Liver (tissue), 7 donors: ENCODE measurements at regions not wholly inside any gene's neighbourhood (a gene's known extent, or its start where the extent isn't known, plus 50 kb on each side); places are given as distances from the start of the nearest gene placed in this dataset.

Experiments used
- DNase-seq: peaks from one replicate; pipeline ENCODE4 v3.0.0-alpha.2; 2017; ENCODE audit warnings: low spot score
- H3K27ac ChIP-seq, 2 donors: one replicate each; pipeline ENCODE4 v1.7.0; 2013; ENCODE audit warnings: inconsistent platforms in 2 of 2, low read length in 2 of 2, control low read depth in 1 of 2, low read depth in 1 of 2, mild to moderate bottlenecking in 1 of 2
- H3K27me3 ChIP-seq, 4 donors: one replicate each; pipeline versions ENCODE4 v1.6.1 to v1.7.0; 2013; ENCODE audit warnings: low read length in 3 of 4, inconsistent platforms in 1 of 4, mild to moderate bottlenecking in 1 of 4, moderate library complexity in 1 of 4; ENCODE audit not compliant: control insufficient read depth in 4 of 4, insufficient read depth in 4 of 4
- H3K36me3 ChIP-seq, 4 donors: one replicate each; pipeline versions ENCODE4 v1.6.1 to v1.7.0; 2013; ENCODE audit warnings: low read length in 3 of 4, mild to moderate bottlenecking in 3 of 4, low read depth in 1 of 4, moderate library complexity in 1 of 4; ENCODE audit not compliant: control insufficient read depth in 4 of 4, insufficient read depth in 3 of 4
- H3K4me1 ChIP-seq, 4 donors: one replicate each; pipeline versions ENCODE4 v1.6.1 to v1.7.0; 2013; ENCODE audit warnings: low read length in 3 of 4, mild to moderate bottlenecking in 3 of 4, moderate library complexity in 1 of 4; ENCODE audit not compliant: control insufficient read depth in 4 of 4, insufficient read depth in 4 of 4
- H3K4me3 ChIP-seq, 3 donors: one replicate each; pipeline versions ENCODE4 v1.6.1 to v1.7.0; 2013; ENCODE audit warnings: low read length in 3 of 3, control low read depth in 1 of 3, low read depth in 1 of 3, mild to moderate bottlenecking in 1 of 3
- H3K9ac ChIP-seq, 2 donors: one replicate each; pipeline ENCODE4 v1.7.0; 2013; ENCODE audit warnings: low read length in 2 of 2, mild to moderate bottlenecking in 2 of 2, moderate library complexity in 2 of 2, control low read depth in 1 of 2, low read depth in 1 of 2
- H3K9me3 ChIP-seq, 4 donors: one replicate each; pipeline versions ENCODE4 v1.6.1 to v1.7.0; 2013; ENCODE audit warnings: low read length in 3 of 4; ENCODE audit not compliant: control insufficient read depth in 4 of 4
- EGR1 ChIP-seq, 2 donors: IDR thresholded peaks; 2 replicates each; pipeline ENCODE4 v1.6.1; 2016 to 2018; ENCODE audit warnings: antibody characterized with exemption in 2 of 2, low read depth in 2 of 2
- FOXA1 ChIP-seq: IDR thresholded peaks from 2 replicates; pipeline ENCODE4 v1.6.1; 2016; ENCODE audit warnings: antibody characterized with exemption
- GABPA ChIP-seq, 2 donors: IDR thresholded peaks in 1 of 2; conservative IDR thresholded peaks in 1 of 2; 2 replicates each; pipeline ENCODE4 v1.6.1; 2016; ENCODE audit warnings: antibody characterized with exemption in 2 of 2, mild to moderate bottlenecking in 1 of 2, moderate library complexity in 1 of 2
- HNF4A ChIP-seq, 2 donors: conservative IDR thresholded peaks; 2 replicates each; pipeline ENCODE4 v1.6.1; 2016; ENCODE audit warnings: antibody characterized with exemption in 2 of 2, mild to moderate bottlenecking in 2 of 2
- HNF4G ChIP-seq: IDR thresholded peaks from 2 replicates; pipeline ENCODE4 v1.6.1; 2016; ENCODE audit warnings: antibody characterized with exemption
- NR2F2 ChIP-seq: IDR thresholded peaks from 2 replicates; pipeline ENCODE4 v1.6.1; 2016; ENCODE audit warnings: antibody characterized with exemption
- REST ChIP-seq: IDR thresholded peaks from 2 replicates; pipeline ENCODE4 v1.6.1; 2016; ENCODE audit warnings: antibody characterized with exemption, mild to moderate bottlenecking
- RXRA ChIP-seq, 2 donors: IDR thresholded peaks; 2 replicates each; pipeline ENCODE4 v1.6.1; 2017 to 2018; ENCODE audit warnings: antibody characterized with exemption in 2 of 2, mild to moderate bottlenecking in 1 of 2
- SP1 ChIP-seq: IDR thresholded peaks from 2 replicates; pipeline ENCODE4 v1.6.1; 2018; ENCODE audit warnings: antibody characterized with exemption, mild to moderate bottlenecking
- WGBS: extraction: QIAGEN DNeasy Blood & Tissue Kit; methylation state at CpG from one replicate; pipeline ENCODE4 v1.1.7; 2013; 5-methylcytosine and 5-hydroxymethylcytosine counted together
- TF ChIP-seq, protein P1 (sequence below): IDR thresholded peaks from 2 replicates; pipeline ENCODE4 v1.6.1; 2016; ENCODE audit warnings: antibody characterized with exemption
- TF ChIP-seq, protein P2 (sequence below): IDR thresholded peaks from 2 replicates; pipeline ENCODE4 v1.6.1; 2016; ENCODE audit warnings: antibody characterized with exemption
- TF ChIP-seq, protein P3 (sequence below): IDR thresholded peaks from 2 replicates; pipeline ENCODE4 v1.6.1; 2016; ENCODE audit warnings: antibody characterized with exemption
- donor health status: healthy.
- donor health status: healthy.
- donor health status: healthy.
- donor health status: healthy.

GRCh38 chr6:67875877-67876383 is 759.2 kb upstream of the ADGRB3 start:
- no peak for DNase-seq
- peaks cover 0 to 3% (median 2%) of the 10 kb centered on the region in 4 donors for H3K9me3 ChIP-seq
- H3K9ac ChIP-seq: no peak overlapping the region
- H3K27ac ChIP-seq: no peak overlapping the region
- H3K36me3 ChIP-seq: no peaks in the 10 kb centered on the region
- TF ChIP-seq NR2F2: no peak
- TF ChIP-seq RXRA (IDR thresholded peaks at IDR 0.05): no peak
- TF ChIP-seq, protein P1, sequence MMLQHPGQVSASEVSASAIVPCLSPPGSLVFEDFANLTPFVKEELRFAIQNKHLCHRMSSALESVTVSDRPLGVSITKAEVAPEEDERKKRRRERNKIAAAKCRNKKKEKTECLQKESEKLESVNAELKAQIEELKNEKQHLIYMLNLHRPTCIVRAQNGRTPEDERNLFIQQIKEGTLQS: no peak
- TF ChIP-seq, protein P2, sequence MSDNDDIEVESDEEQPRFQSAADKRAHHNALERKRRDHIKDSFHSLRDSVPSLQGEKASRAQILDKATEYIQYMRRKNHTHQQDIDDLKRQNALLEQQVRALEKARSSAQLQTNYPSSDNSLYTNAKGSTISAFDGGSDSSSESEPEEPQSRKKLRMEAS: no peak
- TF ChIP-seq SP1: no peak
- no peaks in the 10 kb centered on the region for H3K27me3 ChIP-seq
- H3K4me3 ChIP-seq: no peak overlapping the region
- no peaks in the 10 kb centered on the region for H3K4me1 ChIP-seq

DNA sequence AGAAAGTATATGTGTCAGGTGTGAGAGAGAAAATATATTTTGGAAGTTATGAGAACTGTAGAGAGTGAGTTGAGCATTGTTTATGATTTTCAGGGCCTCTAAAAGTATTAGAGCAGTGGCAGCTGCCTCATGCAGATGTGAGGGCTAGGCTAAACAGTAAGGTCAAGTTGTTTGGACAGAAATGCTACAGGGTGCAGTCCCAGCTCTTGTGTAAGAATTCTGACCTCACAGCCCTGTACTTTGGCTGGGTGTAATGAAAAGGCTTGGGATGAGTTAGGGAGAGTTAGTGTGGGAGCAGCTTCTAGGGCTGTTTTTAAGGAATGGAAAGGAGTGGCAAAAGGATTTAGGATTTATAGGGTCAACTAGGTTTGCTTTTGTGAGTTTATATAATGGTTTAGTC is 764.8 kb upstream of the ADGRB3 start:
- Histone ChIP-seq H3K36me3 (no peaks in the 10 kb centered on the region), H3K27ac (no peak overlapping the region), H3K9ac (no peak overlapping the region), H3K4me1 (no peaks in the 10 kb centered on the region), H3K4me3 (no peak overlapping the region), H3K27me3 (no peaks in the 10 kb centered on the region), H3K9me3 (peaks cover 0 to 3% (median 0%) of the 10 kb centered on the region in 4 donors)
- TF ChIP-seq, protein P1: no peak
- no peak for TF ChIP-seq GABPA (IDR thresholded peaks at IDR 0.05 in 1 of 2, conservative IDR thresholded peaks at IDR 0.05 in 1 of 2)
- TF ChIP-seq HNF4G: no peak
- no peak for DNase-seq

- no peak for TF ChIP-seq NR2F2
- TF ChIP-seq, protein P3, sequence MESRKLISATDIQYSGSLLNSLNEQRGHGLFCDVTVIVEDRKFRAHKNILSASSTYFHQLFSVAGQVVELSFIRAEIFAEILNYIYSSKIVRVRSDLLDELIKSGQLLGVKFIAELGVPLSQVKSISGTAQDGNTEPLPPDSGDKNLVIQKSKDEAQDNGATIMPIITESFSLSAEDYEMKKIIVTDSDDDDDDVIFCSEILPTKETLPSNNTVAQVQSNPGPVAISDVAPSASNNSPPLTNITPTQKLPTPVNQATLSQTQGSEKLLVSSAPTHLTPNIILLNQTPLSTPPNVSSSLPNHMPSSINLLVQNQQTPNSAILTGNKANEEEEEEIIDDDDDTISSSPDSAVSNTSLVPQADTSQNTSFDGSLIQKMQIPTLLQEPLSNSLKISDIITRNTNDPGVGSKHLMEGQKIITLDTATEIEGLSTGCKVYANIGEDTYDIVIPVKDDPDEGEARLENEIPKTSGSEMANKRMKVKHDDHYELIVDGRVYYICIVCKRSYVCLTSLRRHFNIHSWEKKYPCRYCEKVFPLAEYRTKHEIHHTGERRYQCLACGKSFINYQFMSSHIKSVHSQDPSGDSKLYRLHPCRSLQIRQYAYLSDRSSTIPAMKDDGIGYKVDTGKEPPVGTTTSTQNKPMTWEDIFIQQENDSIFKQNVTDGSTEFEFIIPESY: no peak
- TF ChIP-seq RXRA (IDR thresholded peaks at IDR 0.05): no peak
- no peak for TF ChIP-seq EGR1 (IDR thresholded peaks at IDR 0.05; ENCODE audit: low read depth in 2 of 2)
- TF ChIP-seq REST: no peak
- no peak for TF ChIP-seq HNF4A (conservative IDR thresholded peaks at IDR 0.05)
- TF ChIP-seq FOXA1: no peak
- no peak for TF ChIP-seq GABPA (IDR thresholded peaks at IDR 0.05 in 1 of 2, conservative IDR thresholded peaks at IDR 0.05 in 1 of 2)
- no peak overlapping the region for H3K4me3 ChIP-seq
- H3K36me3 ChIP-seq: no peaks in the 10 kb centered on the region
- no peaks in the 10 kb centered on the region for H3K4me1 ChIP-seq
- no peak for DNase-seq
- no peak overlapping the region for H3K9ac ChIP-seq
- 47% methylated on average over 2 of the region's 2 CpGs for WGBS
- H3K9me3 ChIP-seq: no peaks in the 10 kb centered on the region
- no peaks in the 10 kb centered on the region for H3K27me3 ChIP-seq
- no peak overlapping the region for H3K27ac ChIP-seq
Measured at GRCh38 chr6:67863346-67863745, 771.7 kb upstream of the ADGRB3 start.
